ENCODE measurements at regions not wholly inside any gene's neighbourhood (a gene's known extent, or its start where the extent isn't known, plus 50 kb on each side); places are given as distances from the start of the nearest gene placed in this dataset.

GRCh38 chr3:17845026-17845812 is 102.8 kb upstream of the TBC1D5 start:
- TF ChIP-seq LEF1 (IDR thresholded peaks at IDR 0.05; ENCODE audit: borderline replicate concordance), result no peak
- no peak for TF ChIP-seq FOXK2 (IDR thresholded peaks at IDR 0.05)
- TF ChIP-seq, protein P1, sequence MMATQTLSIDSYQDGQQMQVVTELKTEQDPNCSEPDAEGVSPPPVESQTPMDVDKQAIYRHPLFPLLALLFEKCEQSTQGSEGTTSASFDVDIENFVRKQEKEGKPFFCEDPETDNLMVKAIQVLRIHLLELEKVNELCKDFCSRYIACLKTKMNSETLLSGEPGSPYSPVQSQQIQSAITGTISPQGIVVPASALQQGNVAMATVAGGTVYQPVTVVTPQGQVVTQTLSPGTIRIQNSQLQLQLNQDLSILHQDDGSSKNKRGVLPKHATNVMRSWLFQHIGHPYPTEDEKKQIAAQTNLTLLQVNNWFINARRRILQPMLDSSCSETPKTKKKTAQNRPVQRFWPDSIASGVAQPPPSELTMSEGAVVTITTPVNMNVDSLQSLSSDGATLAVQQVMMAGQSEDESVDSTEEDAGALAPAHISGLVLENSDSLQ (IDR thresholded peaks at IDR 0.05), result no peak
- TF ChIP-seq BHLHE40 (IDR thresholded peaks at IDR 0.05; ENCODE audit: borderline replicate concordance), result no peak
- no peak for TF ChIP-seq TARDBP (IDR thresholded peaks at IDR 0.05)
- no peak for DNase-seq (ENCODE audit: extremely low spot score)
- CTCF ChIA-PET, result no interaction called here
- POLR2A ChIA-PET, result no interaction called here

DNA sequence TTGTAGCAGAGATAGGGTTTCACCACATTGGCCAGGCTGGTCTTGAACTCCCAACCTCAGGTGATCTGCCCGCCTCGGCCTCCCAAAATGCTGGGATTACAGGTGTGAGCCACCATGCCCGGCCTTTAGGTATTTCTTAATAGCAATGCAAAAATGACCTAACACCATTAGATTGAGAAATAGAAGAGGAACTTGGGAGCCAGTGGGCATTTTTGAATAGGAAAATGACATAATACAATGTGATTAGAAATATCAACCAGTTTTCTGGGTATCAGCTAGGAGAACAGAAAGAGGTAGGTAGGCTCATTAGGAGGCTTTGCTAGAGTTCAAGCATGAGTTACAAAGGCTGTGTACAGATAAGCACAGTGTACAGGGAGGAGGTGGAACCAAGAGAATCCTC is 101.8 kb upstream of the TBC1D5 start:
- no peak for DNase-seq (ENCODE audit: extremely low spot score)
- POLR2A ChIA-PET, result no interaction called here
- CTCF ChIA-PET, result interaction anchor here (0.5 kb wide), 1 partner anchor 414 kb away, joined by 3 read pairs; no protein-coding TSS in a partner anchor
- TF ChIP-seq BHLHE40 (IDR thresholded peaks at IDR 0.05; ENCODE audit: borderline replicate concordance) (no peak), SUZ12 (IDR thresholded peaks at IDR 0.05) (no peak), FOXK2 (IDR thresholded peaks at IDR 0.05) (no peak), NFRKB (IDR thresholded peaks at IDR 0.05) (no peak), FOXA1 (IDR thresholded peaks at IDR 0.05) (no peak), ELF4 (IDR thresholded peaks at IDR 0.05) (no peak), L3MBTL2 (conservative IDR thresholded peaks at IDR 0.05) (no peak), HDGF (IDR thresholded peaks at IDR 0.05; ENCODE audit: borderline replicate concordance) (no peak), ZNF384 (IDR thresholded peaks at IDR 0.05) (no peak)
- TF ChIP-seq, protein P1 (IDR thresholded peaks at IDR 0.05), result no peak

DNA sequence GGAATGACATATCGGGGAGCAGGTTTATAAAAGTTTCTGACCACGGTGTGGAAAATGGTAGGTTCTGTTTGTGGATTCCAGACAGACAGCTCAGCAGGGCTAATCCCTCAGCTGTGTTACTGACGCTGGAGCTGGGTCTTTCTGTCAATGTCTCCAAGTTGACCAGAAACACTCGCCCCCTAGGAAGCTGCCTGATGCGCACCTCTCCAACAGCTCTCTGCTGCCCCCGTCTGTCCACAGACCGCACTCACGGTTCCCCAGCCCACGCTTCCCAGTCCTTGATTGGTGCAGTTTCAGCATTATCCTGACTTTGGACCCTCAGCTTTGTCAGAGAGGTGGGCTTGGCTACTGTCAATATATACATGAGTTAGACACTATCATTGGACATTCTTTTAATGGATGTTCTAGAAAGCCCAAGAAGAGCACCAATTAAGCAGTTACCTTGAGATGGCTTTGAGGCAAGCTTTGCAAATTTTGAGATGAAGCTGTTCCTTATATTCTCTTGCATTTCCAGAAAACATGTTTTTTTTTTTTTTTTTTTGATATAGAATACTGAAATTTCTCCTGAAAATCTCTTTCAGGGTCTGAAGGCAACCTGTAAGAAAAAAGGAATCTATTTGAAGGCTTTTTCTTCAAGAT is 98.9 kb upstream of the TBC1D5 start:
- DNase-seq (ENCODE audit: extremely low spot score), result peak; percentile 85
- POLR2A ChIA-PET, result no interaction called here
- TF ChIP-seq SUZ12 (IDR thresholded peaks at IDR 0.05) (no peak), LEF1 (IDR thresholded peaks at IDR 0.05; ENCODE audit: borderline replicate concordance) (no peak), CTBP1 (IDR thresholded peaks at IDR 0.05; ENCODE audit: borderline replicate concordance) (no peak)
- CTCF ChIA-PET, result interaction anchor here (0.5 to 2.5 kb wide), 23 partner anchors 11 to 716 kb away, joined by 3 to 19 read pairs (median 4); partner anchors contain the start of gene TBC1D5

- ChIA-PET CTCF (interaction anchor here (0.5 to 2.5 kb wide), 19 partner anchors 14 to 716 kb away, joined by 3 to 19 read pairs (median 4); partner anchors contain the start of gene TBC1D5), POLR2A (interaction anchor here (1.3 kb wide), 1 partner anchor 98 kb away, joined by 3 read pairs; the partner anchor contains the start of gene TBC1D5)
- no peak for DNase-seq (ENCODE audit: extremely low spot score)
- TF ChIP-seq ARNT (IDR thresholded peaks at IDR 0.05) (no peak), LEF1 (IDR thresholded peaks at IDR 0.05; ENCODE audit: borderline replicate concordance) (no peak), SP1 (IDR thresholded peaks at IDR 0.05) (no peak)
- TF ChIP-seq, protein P1 (IDR thresholded peaks at IDR 0.05), result no peak
Measured at GRCh38 chr3:17840651-17841050, 98.2 kb upstream of the TBC1D5 start.

DNA sequence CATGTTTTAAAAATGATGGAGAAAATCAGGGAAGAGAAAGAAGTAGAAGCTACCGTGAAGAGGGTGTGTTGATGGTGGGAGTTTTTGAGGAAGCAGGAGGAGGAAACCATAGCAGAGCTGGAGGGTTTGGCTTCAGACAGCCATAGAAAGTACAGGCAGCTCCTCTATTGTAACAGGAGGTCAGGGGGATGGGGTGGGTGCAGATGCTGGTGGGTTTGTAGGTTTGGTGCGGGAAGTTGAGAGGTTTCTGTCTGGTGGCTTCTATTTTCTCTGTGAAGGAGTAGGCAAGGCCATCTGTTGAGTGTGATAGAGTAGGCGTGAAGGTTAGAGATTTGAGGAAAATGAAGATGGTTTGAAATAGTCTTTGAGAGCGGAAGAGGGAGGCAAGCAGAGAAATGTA is 97.7 kb upstream of the TBC1D5 start:
- TF ChIP-seq FOXM1 (IDR thresholded peaks at IDR 0.05; ENCODE audit: borderline replicate concordance) (no peak), LEF1 (IDR thresholded peaks at IDR 0.05; ENCODE audit: borderline replicate concordance) (no peak), NFRKB (IDR thresholded peaks at IDR 0.05) (no peak), HDGF (IDR thresholded peaks at IDR 0.05; ENCODE audit: borderline replicate concordance) (no peak), TARDBP (IDR thresholded peaks at IDR 0.05) (no peak), ARNT (IDR thresholded peaks at IDR 0.05) (no peak), L3MBTL2 (conservative IDR thresholded peaks at IDR 0.05) (no peak), ZNF384 (IDR thresholded peaks at IDR 0.05) (no peak), FOXK2 (IDR thresholded peaks at IDR 0.05) (no peak), CTBP1 (IDR thresholded peaks at IDR 0.05; ENCODE audit: borderline replicate concordance) (no peak), ELF4 (IDR thresholded peaks at IDR 0.05) (no peak), BHLHE40 (IDR thresholded peaks at IDR 0.05; ENCODE audit: borderline replicate concordance) (no peak), FOXA1 (IDR thresholded peaks at IDR 0.05) (no peak), SP1 (IDR thresholded peaks at IDR 0.05) (no peak), SUZ12 (IDR thresholded peaks at IDR 0.05) (no peak)
- TF ChIP-seq, protein P1 (IDR thresholded peaks at IDR 0.05), result no peak
- no peak for DNase-seq (ENCODE audit: extremely low spot score)
- ChIA-PET CTCF (interaction anchor here (1.7 to 2.5 kb wide), 2 partner anchors 147 to 195 kb away, joined by 18 to 19 read pairs; no protein-coding TSS in a partner anchor), POLR2A (interaction anchor here (1.3 kb wide), 1 partner anchor 98 kb away, joined by 3 read pairs; the partner anchor contains the start of gene TBC1D5)

DNA sequence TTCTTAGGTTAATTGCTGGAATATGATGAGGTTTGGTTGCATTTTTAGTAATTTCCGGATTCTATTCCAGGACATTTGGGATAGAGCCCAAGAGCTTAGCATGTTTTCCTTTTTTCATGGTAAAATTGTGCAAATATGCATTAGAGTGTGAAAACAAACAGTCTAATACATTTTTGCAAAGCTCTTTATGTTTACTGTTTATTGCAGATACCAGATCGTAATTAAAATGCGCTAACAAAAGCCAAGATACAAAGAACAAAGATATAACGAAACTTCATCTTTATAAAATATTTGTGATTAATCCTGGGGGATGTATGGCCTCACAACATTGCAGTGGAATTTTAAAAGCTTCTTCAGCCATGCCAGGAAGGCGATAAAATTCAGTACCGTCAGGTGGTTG is 94.5 kb upstream of the TBC1D5 start:
- TF ChIP-seq CTBP1 (IDR thresholded peaks at IDR 0.05; ENCODE audit: borderline replicate concordance), result no peak
- TF ChIP-seq, protein P1 (IDR thresholded peaks at IDR 0.05), result no peak
- no peak for TF ChIP-seq BHLHE40 (IDR thresholded peaks at IDR 0.05; ENCODE audit: borderline replicate concordance)
- TF ChIP-seq ARNT (IDR thresholded peaks at IDR 0.05), result no peak
- TF ChIP-seq NFRKB (IDR thresholded peaks at IDR 0.05), result no peak
- no peak for TF ChIP-seq L3MBTL2 (conservative IDR thresholded peaks at IDR 0.05)
- ChIA-PET POLR2A (interaction anchor here (1.1 kb wide), 1 partner anchor 94 kb away, joined by 3 read pairs; the partner anchor contains the start of gene TBC1D5), CTCF (no interaction called here)
- no peak for DNase-seq (ENCODE audit: extremely low spot score)

All from HEK293T (cell line).